Ovary (tissue), 3 donors: ENCODE measurements at regions not wholly inside any gene's neighbourhood (a gene's known extent, or its start where the extent isn't known, plus 50 kb on each side); places are given as distances from the start of the nearest gene placed in this dataset.

Experiments
- CTCF ChIP-seq, 3 donors: fragments of 450-650 bp in 2 of 3; fragments of 200-600 bp in 1 of 3; IDR thresholded peaks; one replicate each; pipeline versions ENCODE4 v1.5.1 to v1.8.0; 2016 to 2022; ENCODE audit warnings: antibody characterized with exemption in 3 of 3, mild to moderate bottlenecking in 1 of 3
- EP300 ChIP-seq: sonication (generic); formaldehyde crosslinking; IDR thresholded peaks from one replicate; pipeline ENCODE4 v1.6.1; 2017; ENCODE audit warnings: antibody characterized with exemption
- POLR2A ChIP-seq: fragments of 450-650 bp; IDR thresholded peaks from one replicate; pipeline ENCODE4 v1.6.1; 2017; ENCODE audit warnings: antibody characterized with exemption, mild to moderate bottlenecking, moderate library complexity
- donor health status: DM: no; HTN: no; CAD: no.

- TF ChIP-seq CTCF (IDR thresholded peaks at IDR 0.05) (no peak), POLR2A (no peak), EP300 (no peak)
These were observed 554.4 kb upstream of the FAM98A start for GRCh38 chr2:34153484-34153883.
